Vagina (tissue), 2 donors: ENCODE measurements at regions not wholly inside any gene's neighbourhood (a gene's known extent, or its start where the extent isn't known, plus 50 kb on each side); places are given as distances from the start of the nearest gene placed in this dataset.

Experiments
- CTCF ChIP-seq, 3 experiments: fragments of 450-650 bp in 2 of 3; fragments of 200-600 bp in 1 of 3; sonication (generic) in 1 of 3; IDR thresholded peaks; one replicate each; pipeline ENCODE4 v1.5.1; 2017 to 2019; ENCODE audit warnings: antibody characterized with exemption in 3 of 3, mild to moderate bottlenecking in 2 of 3, moderate library complexity in 2 of 3
- POLR2A ChIP-seq, 2 donors: fragments of 450-650 bp; IDR thresholded peaks; one replicate each; pipeline ENCODE4 v1.6.1; 2017; ENCODE audit warnings: antibody characterized with exemption in 2 of 2, mild to moderate bottlenecking in 2 of 2, moderate library complexity in 2 of 2

- TF ChIP-seq CTCF (IDR thresholded peaks at IDR 0.05) (no peak), POLR2A (IDR thresholded peaks at IDR 0.05) (no peak)
These were observed 151.5 kb upstream of the KLF6 start for GRCh38 chr10:3936422-3937040.
